Gastrocnemius medialis (tissue), 4 donors: ENCODE measurements at regions not wholly inside any gene's neighbourhood (a gene's known extent, or its start where the extent isn't known, plus 50 kb on each side); places are given as distances from the start of the nearest gene placed in this dataset.

Experiments used
- ATAC-seq, 2 donors: fragments of 150-250 bp; one replicate each; pipeline ENCODE4 v1.9.1; 2016
- DNase-seq, 2 donors: peaks; one replicate each; pipeline ENCODE4 v3.0.0-alpha.2; 2019
- H3K27ac ChIP-seq, 4 donors: fragments of 200-600 bp; sonication (generic); 1 replicate in 1 of 4; 2 replicates in 3 of 4; pipeline ENCODE4 v1.5.1; 2016 to 2018; ENCODE audit warnings: mild to moderate bottlenecking in 2 of 4, moderate library complexity in 1 of 4
- H3K27me3 ChIP-seq, 3 donors: fragments of 200-600 bp; sonication (generic) in 2 of 3; 1 replicate in 1 of 3; 2 replicates in 2 of 3; pipeline versions ENCODE4 v1.5.1 to v1.6.0; 2016 to 2019; ENCODE audit warnings: mild to moderate bottlenecking in 1 of 3, moderate library complexity in 1 of 3
- H3K36me3 ChIP-seq, 2 donors: fragments of 200-600 bp; sonication (generic) in 1 of 2; one replicate each; pipeline ENCODE4 v1.5.1; 2017 to 2018
- H3K4me1 ChIP-seq, 2 donors: fragments of 200-600 bp; sonication (generic) in 1 of 2; one replicate each; pipeline ENCODE4 v1.5.1; 2016 to 2017; ENCODE audit warnings: mild to moderate bottlenecking in 2 of 2
- H3K4me3 ChIP-seq, 4 donors: fragments of 200-600 bp; sonication (generic) in 3 of 4; 1 replicate in 1 of 4; 2 replicates in 3 of 4; pipeline ENCODE4 v1.5.1; 2016 to 2019; ENCODE audit warnings: mild to moderate bottlenecking in 2 of 4
- H3K9me3 ChIP-seq, 3 donors: fragments of 200-600 bp; sonication (generic) in 2 of 3; 1 replicate in 1 of 3; 2 replicates in 2 of 3; pipeline ENCODE4 v1.5.1; 2016 to 2019
- CTCF ChIP-seq, 5 experiments: fragments of 450-650 bp in 3 of 5; fragments of 200-600 bp in 2 of 5; sonication (generic) in 2 of 5; IDR thresholded peaks in 4 of 5; conservative IDR thresholded peaks in 1 of 5; 1 replicate in 4 of 5; 2 replicates in 1 of 5; pipeline ENCODE4 v1.5.1; 2016 to 2019; ENCODE audit warnings: antibody characterized with exemption in 5 of 5, mild to moderate bottlenecking in 3 of 5, moderate library complexity in 3 of 5
- POLR2A ChIP-seq, 2 donors: fragments of 450-650 bp; IDR thresholded peaks; one replicate each; pipeline ENCODE4 v1.6.1; 2017; ENCODE audit warnings: antibody characterized with exemption in 2 of 2, mild to moderate bottlenecking in 2 of 2, moderate library complexity in 2 of 2
- in situ Hi-C, 4 donors: fragments of 200-750 bp; cut with MboI; loops; one replicate each; pipeline versions ENCODE4 v1.15.0 to v1.8.0; 2017; ENCODE audit warnings: low sequenced_read_pairs in 4 of 4
- intact Hi-C: fragments of 100-400 bp; cut with DNase I; formaldehyde crosslinking; loops from one replicate; pipeline ENCODE4 v1.15.1; 2023; ENCODE audit warnings: low total_unique reads

GRCh38 chr3:161576714-161577510 is 80.3 kb downstream of the OTOL1 start:
- Histone ChIP-seq H3K27me3 (no peaks in the 10 kb centered on the region), H3K27ac (no peak overlapping the region), H3K4me3 (no peak overlapping the region), H3K36me3 (no peaks in the 10 kb centered on the region), H3K9me3 (no peaks in the 10 kb centered on the region), H3K4me1 (no peaks in the 10 kb centered on the region)
- in situ Hi-C loops (no loop called here), intact Hi-C loops (no loop called here)
- TF ChIP-seq CTCF (IDR thresholded peaks at IDR 0.05 in 4 of 5, conservative IDR thresholded peaks at IDR 0.05 in 1 of 5) (no peak), POLR2A (IDR thresholded peaks at IDR 0.05) (no peak)
- DNase-seq (no peak), ATAC-seq (no peak)

- H3K36me3 ChIP-seq = no peaks in the 10 kb centered on the region
- H3K27ac ChIP-seq = no peak overlapping the region
- H3K4me1 ChIP-seq = no peaks in the 10 kb centered on the region
- DNase-seq (no peak), ATAC-seq (no peak)
- TF ChIP-seq POLR2A (IDR thresholded peaks at IDR 0.05) (no peak), CTCF (IDR thresholded peaks at IDR 0.05 in 4 of 5, conservative IDR thresholded peaks at IDR 0.05 in 1 of 5) (no peak)
- in situ Hi-C loops = no loop called here
- no peaks in the 10 kb centered on the region for H3K27me3 ChIP-seq
- H3K9me3 ChIP-seq = no peaks in the 10 kb centered on the region
- intact Hi-C loops = no loop called here
- H3K4me3 ChIP-seq = no peak overlapping the region
Observed at GRCh38 chr3:161577662-161578061, 81.1 kb downstream of the OTOL1 start.

- in situ Hi-C loops (no loop called here), intact Hi-C loops (no loop called here)
- no peaks in the 10 kb centered on the region for H3K9me3 ChIP-seq
- TF ChIP-seq CTCF (IDR thresholded peaks at IDR 0.05 in 4 of 5, conservative IDR thresholded peaks at IDR 0.05 in 1 of 5) (no peak), POLR2A (IDR thresholded peaks at IDR 0.05) (no peak)
- no peak for ATAC-seq
- no peaks in the 10 kb centered on the region for H3K4me1 ChIP-seq
- H3K27me3 ChIP-seq = no peaks in the 10 kb centered on the region
- H3K36me3 ChIP-seq = no peaks in the 10 kb centered on the region
- no peak overlapping the region for H3K27ac ChIP-seq
- no peak for DNase-seq
- H3K4me3 ChIP-seq = no peak overlapping the region
Observed at GRCh38 chr3:161579395-161580126, 83.0 kb downstream of the OTOL1 start.

- TF ChIP-seq POLR2A (IDR thresholded peaks at IDR 0.05) (no peak), CTCF (IDR thresholded peaks at IDR 0.05 in 4 of 5, conservative IDR thresholded peaks at IDR 0.05 in 1 of 5) (no peak)
- Histone ChIP-seq H3K4me1 (no peaks in the 10 kb centered on the region), H3K27ac (no peak overlapping the region), H3K9me3 (no peaks in the 10 kb centered on the region), H3K4me3 (no peak overlapping the region), H3K36me3 (no peaks in the 10 kb centered on the region), H3K27me3 (no peaks in the 10 kb centered on the region)
- ATAC-seq = no peak
- no peak for DNase-seq
- in situ Hi-C loops (no loop called here), intact Hi-C loops (no loop called here)
Observed at GRCh38 chr3:161585922-161586321, 89.3 kb downstream of the OTOL1 start.
